ENCODE measurements at regions not wholly inside any gene's neighbourhood (a gene's known extent, or its start where the extent isn't known, plus 50 kb on each side); places are given as distances from the start of the nearest gene placed in this dataset.

DNA sequence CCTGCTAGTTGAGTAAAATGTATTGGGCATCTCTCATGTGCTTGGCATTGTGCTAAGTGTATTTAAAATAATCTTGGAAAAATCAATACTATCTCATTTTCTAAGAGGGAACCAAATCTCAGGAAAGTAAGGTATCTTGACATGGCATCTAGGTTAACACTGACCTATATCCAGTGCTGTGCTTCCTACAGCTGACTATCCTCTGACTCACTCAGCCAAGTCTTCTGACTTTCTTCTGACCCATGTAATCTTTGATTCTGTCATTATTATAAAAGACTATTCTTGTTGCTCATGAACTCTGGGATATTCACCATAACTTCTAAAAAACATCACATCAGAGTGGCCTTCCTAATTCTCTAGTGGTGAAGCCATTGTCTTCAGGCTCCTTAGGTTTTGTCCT is 304.1 kb upstream of the TENM4 start:
- no peak overlapping the region for H3K18ac ChIP-seq (ENCODE audit: extremely low read depth, low read length)
- H2BK15ac ChIP-seq (ENCODE audit: low read length): no peak overlapping the region
- no peak overlapping the region for H4K5ac ChIP-seq (ENCODE audit: insufficient read length, low read depth, low read length)
- H2AK5ac ChIP-seq (ENCODE audit: low read depth, low read length): no peak overlapping the region
- H3K23me2 ChIP-seq (ENCODE audit: low read depth, low read length): no peaks in the 10 kb centered on the region
- H3K4me3 ChIP-seq (ENCODE audit: extremely low read depth in 1 of 4, insufficient read depth in 2 of 4, low read depth in 3 of 4, low read length in 4 of 4): no peak overlapping the region
- H3K27ac ChIP-seq (ENCODE audit: low read depth, low read length): no peak overlapping the region
- no peaks in the 10 kb centered on the region for H3K4me1 ChIP-seq (replicated peaks in 1 of 4; ENCODE audit: control insufficient read depth in 3 of 4, insufficient read depth in 4 of 4, low read length in 3 of 4)
- no peak overlapping the region for H2BK20ac ChIP-seq (ENCODE audit: low read length)
- no peaks in the 10 kb centered on the region for H4K20me1 ChIP-seq (replicated peaks in 1 of 2; ENCODE audit: control insufficient read depth in 1 of 2, insufficient read depth in 2 of 2, low read length in 2 of 2)
- no peak overlapping the region for H3K4me2 ChIP-seq (ENCODE audit: insufficient read depth in 1 of 2, low read depth in 2 of 2, low read length in 2 of 2)
- no peak overlapping the region for H2AFZ ChIP-seq (ENCODE audit: low read length)
- DNase-seq (ENCODE audit: low read depth in 1 of 2, low spot score in 2 of 2) (no peak), FAIRE-seq (no peak)
- ChIA-PET CTCF (ENCODE audit: partially characterized antibody) (interaction anchor here (0.7 to 1.0 kb wide), 2 partner anchors 9 to 17 kb away, joined by 3 to 4 read pairs; no protein-coding TSS in a partner anchor), POLR2A (ENCODE audit: partially characterized antibody) (no interaction called here)
- H2BK120ac ChIP-seq (replicated peaks; ENCODE audit: low read depth, low read length): no peak overlapping the region
- no peaks in the 10 kb centered on the region for H3K79me2 ChIP-seq (ENCODE audit: control insufficient read depth in 1 of 2, insufficient read depth in 2 of 2, low read length in 2 of 2)
- H3K4ac ChIP-seq (replicated peaks; ENCODE audit: insufficient read length, low read depth, low read length): no peak overlapping the region
- no peak overlapping the region for H3K9ac ChIP-seq (replicated peaks in 1 of 4; ENCODE audit: extremely low read depth in 1 of 4, low read depth in 3 of 4, low read length in 3 of 4)
- no peak overlapping the region for H4K91ac ChIP-seq (replicated peaks; ENCODE audit: insufficient read length, low read length)
- TF ChIP-seq CEBPB (IDR thresholded peaks at IDR 0.05; ENCODE audit: low read depth, low read length) (no peak), RNF2 (IDR thresholded peaks at IDR 0.05; ENCODE audit: borderline replicate concordance, low read depth, low read length, missing control alignments, poor library complexity, severe bottlenecking) (no peak), SIX5 (IDR thresholded peaks at IDR 0.05; ENCODE audit: low read depth, low read length) (no peak), EGR1 (IDR thresholded peaks at IDR 0.05; ENCODE audit: borderline replicate concordance, low read depth, low read length) (no peak), EZH2 (IDR thresholded peaks at IDR 0.05; ENCODE audit: low read depth, low read length, severe bottlenecking) (no peak), CHD2 (IDR thresholded peaks at IDR 0.05; ENCODE audit: low read length) (no peak)
- H3K36me3 ChIP-seq (ENCODE audit: control insufficient read depth in 2 of 4, insufficient read depth in 4 of 4, low read length in 3 of 4): no peaks in the 10 kb centered on the region
- H3K14ac ChIP-seq (ENCODE audit: insufficient read length): no peak overlapping the region
- H3K79me1 ChIP-seq (ENCODE audit: low read depth, low read length): no peaks in the 10 kb centered on the region
- no peak overlapping the region for H2BK5ac ChIP-seq (ENCODE audit: low read depth, low read length)
- H3K27me3 ChIP-seq (replicated peaks in 1 of 4; ENCODE audit: control insufficient read depth in 3 of 4, extremely low read depth in 1 of 4, insufficient read depth in 3 of 4, low read length in 3 of 4): no peaks in the 10 kb centered on the region
- H3K23ac ChIP-seq (ENCODE audit: insufficient read length): no peak overlapping the region
- no peak overlapping the region for H4K8ac ChIP-seq (ENCODE audit: extremely low read depth, insufficient read depth, low read length)
- no peaks in the 10 kb centered on the region for H3K9me3 ChIP-seq (ENCODE audit: insufficient read depth in 2 of 2, low read depth in 1 of 2, low read length in 1 of 2)
- H3K56ac ChIP-seq (replicated peaks; ENCODE audit: insufficient read length, low read depth, low read length): no peak overlapping the region
- no peak overlapping the region for H2BK12ac ChIP-seq (ENCODE audit: low read depth, low read length)

All from H1 (cell line).